Jurkat, Clone E6-1 (cell line): ENCODE measurements at regions not wholly inside any gene's neighbourhood (a gene's known extent, or its start where the extent isn't known, plus 50 kb on each side); places are given as distances from the start of the nearest gene placed in this dataset.

Experiments used
- DNase-seq: peaks from one replicate; pipeline ENCODE4 v3.0.0-alpha.2; 2011; ENCODE audit warnings: low read depth, low spot score
- H3K4me3 ChIP-seq: 2 replicates; pipeline ENCODE4 v1.5.1; 2011; ENCODE audit warnings: mild to moderate bottlenecking, low read length, control low read depth, moderate library complexity

DNA sequence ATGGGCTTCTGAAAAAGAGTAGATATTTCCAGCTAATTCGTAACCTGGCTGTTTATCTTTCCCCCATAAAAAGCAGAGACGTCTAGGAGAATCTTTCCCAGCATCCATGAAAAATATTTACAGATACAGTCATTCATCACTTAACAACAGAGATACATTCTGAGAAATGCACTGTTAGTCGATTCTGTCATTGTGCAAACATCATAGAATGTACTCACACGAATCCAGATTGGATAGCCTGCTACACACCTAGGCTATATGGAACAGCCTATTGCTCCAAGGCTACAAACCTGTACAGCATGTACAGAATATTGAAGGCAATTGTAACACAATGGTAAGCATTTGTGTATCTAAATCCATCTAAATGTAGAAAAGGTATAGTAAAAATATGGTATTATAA is 530.2 kb upstream of the NBEA start:
- no peak for DNase-seq
- no peak overlapping the region for H3K4me3 ChIP-seq

DNA sequence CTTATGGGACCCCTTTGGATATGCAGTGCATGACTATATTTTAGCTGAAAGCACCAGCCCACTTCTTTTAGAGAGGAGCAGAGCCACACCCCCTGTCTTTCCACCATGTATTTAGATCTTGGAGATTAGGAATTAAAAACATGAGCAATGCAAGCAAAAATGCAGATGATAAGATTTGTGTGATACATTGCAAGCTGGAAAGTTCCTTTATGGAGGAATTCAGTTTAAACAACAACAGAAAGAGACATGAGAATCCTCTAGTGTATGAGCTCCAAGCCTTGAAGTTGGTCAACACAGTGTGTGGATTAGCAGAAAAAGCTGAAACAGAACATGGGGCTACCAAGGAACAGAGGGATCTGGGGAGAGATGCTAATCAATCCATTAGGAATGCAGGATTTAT is 529.8 kb upstream of the NBEA start:
- H3K4me3 ChIP-seq: no peak overlapping the region
- DNase-seq: no peak

DNA sequence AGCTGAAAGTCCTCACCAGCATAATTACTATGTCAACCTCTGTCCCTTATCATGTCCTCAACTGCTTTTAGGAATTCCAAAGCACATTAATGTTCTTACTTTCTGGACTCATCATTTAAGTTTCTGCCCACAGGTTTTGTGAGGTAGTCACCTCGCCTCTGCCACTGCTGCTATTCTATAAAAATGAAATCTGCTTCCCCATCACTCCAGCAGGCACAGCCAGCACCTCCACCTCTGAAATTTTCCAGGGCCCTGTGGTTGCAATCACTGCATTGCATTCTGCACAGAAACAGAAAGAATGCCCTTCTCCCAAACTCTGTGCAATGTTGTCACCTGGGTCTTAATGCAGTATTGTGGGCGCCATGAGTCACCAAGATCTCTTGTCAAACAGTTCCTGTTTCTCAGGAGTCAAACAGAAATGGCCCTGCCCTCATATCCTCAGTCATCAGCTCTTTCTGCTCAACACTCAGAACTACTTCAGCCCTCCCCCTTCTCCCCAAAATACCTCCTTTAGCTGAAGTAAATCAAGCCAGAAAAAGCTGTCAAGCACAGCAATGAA is 529.2 kb upstream of the NBEA start:
- no peak overlapping the region for H3K4me3 ChIP-seq
- DNase-seq: no peak

DNA sequence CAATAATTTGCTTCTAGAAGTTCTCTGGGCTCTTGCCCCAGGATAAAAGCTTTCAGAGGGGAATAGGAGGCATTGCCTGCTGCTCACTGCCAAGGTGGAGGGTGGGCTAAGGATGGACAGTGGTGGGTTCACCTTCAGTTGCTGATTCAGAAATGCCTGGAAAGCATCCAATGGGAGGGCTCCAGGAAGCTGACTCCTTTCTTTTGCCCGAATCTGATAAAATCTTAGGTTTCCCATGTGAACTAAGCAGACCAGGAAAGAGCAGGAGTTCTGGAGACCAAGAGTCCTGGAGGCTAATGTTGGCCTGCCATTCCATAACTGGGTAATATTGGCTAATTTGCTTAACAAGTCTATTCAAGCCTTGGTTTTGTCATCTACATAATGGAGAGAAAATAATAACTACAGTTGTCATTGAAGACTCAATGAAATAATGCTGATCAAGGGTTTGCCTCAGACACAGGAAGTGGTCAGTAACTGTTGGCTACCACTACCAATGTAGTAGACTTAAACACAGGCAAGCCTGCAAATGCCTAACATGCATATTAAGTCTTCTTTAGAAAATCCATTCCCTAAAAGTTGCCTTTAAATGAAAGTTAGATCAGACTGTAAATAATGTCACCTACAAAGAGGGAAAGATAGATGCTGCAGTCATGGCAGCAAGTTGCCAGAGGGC is 528.4 kb upstream of the NBEA start:
- no peak overlapping the region for H3K4me3 ChIP-seq
- DNase-seq: no peak

DNA sequence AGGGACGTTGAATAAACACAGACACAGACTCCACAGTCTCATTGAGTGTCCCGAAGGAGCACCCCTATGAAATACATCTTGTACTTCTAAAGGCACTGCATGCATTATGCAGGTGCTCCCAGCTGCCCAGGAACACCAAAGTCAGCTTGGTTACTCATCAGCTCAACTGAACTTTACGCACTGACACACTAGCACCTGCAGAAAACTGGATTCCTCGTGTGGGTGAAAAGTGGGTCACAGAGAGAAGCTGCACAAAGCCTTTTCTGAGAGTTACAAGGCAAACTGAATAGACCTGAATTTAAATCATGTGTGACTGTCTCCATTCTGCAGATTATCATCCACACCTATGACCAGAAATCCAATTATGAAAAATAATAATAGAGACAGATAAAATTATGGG is 527.5 kb upstream of the NBEA start:
- no peak overlapping the region for H3K4me3 ChIP-seq
- no peak for DNase-seq

DNA sequence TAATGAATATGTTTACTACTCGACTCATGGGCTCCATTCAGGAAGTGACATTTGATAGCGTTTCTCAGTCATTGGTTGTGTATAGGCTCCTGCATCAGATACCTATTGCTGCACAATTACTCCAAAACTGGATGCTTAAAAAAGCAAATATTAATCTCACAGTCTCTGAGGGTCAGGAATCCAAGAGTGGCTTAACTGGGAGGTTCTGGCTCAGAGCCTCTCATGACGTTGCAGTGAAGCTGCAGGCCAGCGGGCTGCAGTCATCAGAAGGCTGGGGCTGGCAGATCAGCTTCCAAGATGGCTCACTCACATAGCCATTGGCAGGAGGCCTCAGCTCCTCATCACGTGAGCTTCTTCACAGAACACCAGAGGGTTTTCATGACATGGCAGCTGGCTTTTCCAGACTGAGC is 525.1 kb upstream of the NBEA start:
- H3K4me3 ChIP-seq: no peak overlapping the region
- no peak for DNase-seq

DNA sequence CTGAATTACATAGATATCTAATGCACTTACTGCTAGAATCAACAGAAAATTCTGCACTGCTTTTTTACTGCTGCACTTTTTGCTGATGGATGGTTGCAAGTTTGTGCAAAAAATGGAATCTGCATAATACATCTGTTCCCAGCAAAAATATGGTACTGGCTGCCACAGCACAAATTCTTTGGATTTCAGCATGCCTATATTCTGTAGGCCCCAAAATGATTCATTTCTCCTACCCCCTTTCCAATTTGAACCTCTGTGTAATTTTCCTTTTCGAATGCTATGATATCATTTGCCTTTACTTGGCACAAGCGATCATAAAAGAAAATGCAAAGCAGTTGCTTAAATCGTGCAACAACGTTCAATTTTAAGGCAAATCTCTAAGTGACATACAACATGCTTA is 524.2 kb upstream of the NBEA start:
- no peak for DNase-seq

DNA sequence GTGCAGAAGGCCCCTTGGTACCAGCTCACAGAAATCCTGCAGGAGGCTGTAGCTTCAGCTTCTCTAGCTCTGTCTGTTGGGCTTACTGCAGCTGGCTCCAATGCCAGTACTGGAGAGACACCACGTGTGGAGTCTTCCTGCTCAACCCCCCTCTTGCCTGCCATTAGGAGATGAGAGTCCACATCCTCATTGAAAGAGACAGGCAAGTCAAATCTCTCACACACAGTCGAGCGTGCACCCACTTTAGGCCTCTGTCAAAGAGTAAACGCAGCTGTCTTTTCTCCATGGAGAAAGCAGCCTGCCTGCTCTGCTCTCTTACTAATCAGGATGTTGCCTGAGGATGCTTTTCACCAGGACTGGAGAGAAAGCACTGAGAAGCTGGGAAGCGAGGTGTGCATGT is 523.0 kb upstream of the NBEA start:
- no peak for DNase-seq
- H3K4me3 ChIP-seq: no peak overlapping the region

More for the DNA sequence above, 524.2 kb upstream of the NBEA start:
- no peak overlapping the region for H3K4me3 ChIP-seq

DNA sequence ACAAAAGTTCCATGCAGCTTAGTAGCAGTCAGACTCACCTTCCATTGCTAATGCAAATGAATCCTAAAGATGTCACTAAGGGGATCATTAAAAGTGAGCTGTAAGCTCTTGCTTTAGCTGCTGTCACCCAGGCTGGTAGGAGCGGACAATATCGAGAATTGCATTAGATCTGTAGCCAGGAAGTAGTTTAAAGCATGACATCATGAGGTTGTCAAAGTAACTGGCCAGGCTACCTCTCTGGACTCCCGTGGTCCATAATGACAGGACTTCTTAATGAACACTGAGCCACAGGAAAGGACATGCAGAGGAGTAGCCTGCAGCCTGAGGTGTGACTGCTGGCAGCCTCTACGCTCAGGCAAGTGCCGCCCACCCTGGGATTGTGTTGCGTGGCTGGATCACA is 522.3 kb upstream of the NBEA start:
- no peak for DNase-seq
- no peak overlapping the region for H3K4me3 ChIP-seq

DNA sequence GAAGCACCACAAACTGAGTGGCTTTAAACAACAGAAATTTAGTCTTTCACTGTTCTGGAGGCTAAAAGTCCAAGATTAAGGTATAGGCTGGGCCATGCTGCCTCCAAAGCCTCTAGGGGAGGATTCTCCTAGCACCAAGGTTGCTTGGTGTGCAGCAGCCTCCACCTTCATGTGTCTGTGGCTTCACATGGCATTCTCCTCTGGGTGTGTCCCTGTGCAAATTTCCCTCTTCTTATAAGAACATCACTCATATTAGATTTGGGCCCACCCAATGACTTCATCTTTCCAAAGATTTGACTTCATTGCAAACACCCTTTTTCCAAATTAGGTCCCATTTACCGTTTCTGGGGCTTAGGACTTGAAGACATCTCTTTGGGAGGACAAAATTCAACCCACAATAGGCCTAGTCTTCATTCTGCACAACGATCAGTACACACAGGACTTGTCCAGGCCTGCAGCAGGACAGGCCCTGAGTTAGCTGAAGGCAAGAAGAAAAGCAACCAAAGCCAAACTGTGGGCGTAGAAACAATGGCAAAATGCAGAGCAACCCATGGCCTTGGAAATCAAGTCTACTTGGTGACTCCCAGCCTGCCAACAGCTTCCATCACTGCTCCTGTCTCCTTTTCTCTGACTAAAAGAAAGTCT is 521.2 kb upstream of the NBEA start:
- DNase-seq: no peak
- no peak overlapping the region for H3K4me3 ChIP-seq

DNA sequence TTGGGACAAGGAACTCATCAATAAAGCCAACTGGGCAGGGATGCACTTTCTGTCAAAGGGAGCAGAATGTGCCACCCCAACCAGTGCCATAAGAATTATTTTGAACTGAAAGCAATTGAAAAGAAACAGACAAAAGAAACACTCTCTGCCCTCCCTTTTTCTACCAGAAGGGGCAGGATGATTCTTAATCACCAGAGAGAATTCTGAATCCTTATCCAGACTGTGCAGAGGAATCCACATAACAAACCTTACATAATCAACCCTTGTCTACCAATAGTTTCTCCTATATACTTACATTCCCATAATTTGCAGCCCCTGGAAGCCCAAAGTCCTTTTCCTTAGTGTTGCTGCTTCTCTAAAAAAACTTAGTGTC is 520.7 kb upstream of the NBEA start:
- DNase-seq: no peak
- H3K4me3 ChIP-seq: no peak overlapping the region

DNA sequence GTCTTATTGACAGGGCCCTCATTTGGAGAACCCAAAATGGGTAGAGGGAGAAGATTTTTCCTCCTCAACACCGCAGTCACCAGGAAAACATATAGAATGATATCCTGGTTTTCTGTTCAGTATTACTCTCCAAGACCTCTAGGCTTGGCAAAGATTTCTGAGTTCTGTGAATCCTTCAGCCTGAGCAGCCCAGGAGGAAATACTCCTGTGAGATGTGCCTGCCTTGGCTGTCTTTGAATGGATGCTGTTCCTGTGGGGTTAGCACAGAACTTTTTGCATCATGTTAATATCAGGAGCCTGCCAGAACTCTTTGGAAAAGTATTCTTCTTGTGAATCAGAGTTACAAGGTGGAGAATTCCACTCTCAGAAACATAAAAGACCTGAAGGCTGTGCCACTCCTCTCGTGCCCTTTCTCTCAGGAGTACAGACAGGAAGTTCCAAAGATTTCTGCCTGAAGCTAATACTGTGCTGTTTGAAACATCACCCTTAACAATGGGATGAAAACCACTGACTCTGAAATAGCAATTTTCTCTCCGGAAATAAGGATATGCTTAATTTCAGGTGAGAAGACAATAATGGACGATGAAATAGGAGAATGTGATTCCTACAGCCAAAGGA is 520.1 kb upstream of the NBEA start:
- no peak overlapping the region for H3K4me3 ChIP-seq
- DNase-seq: no peak

DNA sequence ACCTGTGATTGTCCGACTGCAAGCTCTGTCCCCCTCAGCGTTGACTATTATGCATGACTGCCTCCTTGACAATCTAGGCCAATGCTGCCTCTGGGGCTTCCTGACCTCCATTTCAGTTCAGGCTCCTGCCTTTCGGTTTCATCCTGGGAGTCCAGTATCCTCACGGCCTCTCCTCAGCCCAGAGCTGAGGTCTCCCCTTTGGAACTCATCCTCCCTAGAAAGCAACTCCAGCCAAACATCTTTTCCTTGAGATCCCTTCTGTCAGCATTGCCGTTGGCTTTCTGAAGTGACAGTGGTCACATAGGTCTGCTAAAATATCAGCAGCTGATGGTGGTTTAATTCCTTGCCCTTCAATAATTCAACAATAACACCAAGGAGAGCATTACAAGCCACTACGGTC is 519.1 kb upstream of the NBEA start:
- H3K4me3 ChIP-seq: no peak overlapping the region

DNA sequence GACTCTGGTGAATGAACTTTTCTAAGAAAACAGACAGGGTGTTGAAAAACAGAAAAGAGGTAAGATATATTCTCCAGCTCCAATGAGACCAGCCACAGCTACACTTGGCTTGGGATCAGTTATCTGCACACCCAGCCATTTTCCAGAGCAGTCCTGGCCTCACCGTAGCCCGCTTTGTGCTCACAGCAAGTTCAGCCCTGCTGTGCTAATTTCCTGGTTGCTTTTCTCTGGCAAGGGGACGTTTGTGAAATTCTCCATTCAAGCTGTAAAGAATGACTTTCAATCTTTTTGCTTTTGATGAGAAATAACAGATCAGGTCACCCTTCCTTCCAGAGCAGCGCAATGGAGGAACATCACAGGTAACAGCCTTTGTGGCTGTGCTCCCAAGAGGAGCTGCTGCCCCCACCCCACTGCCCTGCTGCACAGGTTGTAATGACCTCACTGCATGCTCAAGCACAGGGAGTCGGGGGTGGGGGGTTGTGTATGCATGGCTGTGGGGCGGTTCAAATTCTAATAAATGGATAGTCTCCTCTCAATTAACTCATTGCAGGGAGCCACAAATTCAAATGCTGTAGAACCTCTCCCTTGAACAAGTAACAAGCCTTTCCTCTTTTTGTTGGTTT is 516.6 kb upstream of the NBEA start:
- no peak for DNase-seq
- no peak overlapping the region for H3K4me3 ChIP-seq

More for the DNA sequence above, 519.1 kb upstream of the NBEA start:
- DNase-seq: no peak

DNA sequence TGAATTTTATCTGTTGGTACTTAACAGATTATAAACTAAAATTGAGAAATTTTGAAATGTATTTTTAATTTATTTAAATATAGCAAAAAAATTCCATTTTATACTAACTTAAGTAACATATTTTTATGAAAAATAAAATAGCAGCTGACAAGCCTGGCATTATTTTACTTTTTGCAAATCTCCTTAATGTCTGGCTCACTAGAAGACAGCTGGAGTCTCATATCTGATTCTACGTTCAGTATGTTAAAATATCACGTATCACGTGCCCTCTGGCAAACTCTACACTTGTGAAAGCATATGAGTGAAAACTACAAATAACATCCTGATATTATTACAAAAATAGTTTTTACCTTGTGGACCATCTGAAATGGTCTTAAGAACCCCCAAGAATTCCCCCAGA is 513.2 kb upstream of the NBEA start:
- DNase-seq: no peak
- H3K4me3 ChIP-seq: no peak overlapping the region

DNA sequence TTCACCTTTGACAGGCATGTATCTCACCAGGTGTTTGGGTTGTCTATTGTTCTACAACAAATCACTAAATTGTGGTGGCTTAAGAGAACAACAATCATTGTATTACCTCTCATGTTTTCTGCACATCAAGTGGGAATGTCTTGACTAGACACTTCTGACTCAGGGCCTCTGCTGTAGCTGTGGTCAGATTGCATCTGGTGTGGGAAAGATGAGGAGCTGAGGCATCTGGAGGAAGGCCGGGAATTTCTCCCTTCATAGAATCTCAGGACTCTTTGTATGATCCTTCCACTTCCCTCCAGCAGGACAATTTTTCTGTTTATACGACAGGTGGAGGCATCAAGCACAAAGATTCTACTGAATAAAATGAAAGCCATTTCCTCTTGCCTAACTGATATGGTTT is 511.8 kb upstream of the NBEA start:
- no peak overlapping the region for H3K4me3 ChIP-seq
- no peak for DNase-seq

DNA sequence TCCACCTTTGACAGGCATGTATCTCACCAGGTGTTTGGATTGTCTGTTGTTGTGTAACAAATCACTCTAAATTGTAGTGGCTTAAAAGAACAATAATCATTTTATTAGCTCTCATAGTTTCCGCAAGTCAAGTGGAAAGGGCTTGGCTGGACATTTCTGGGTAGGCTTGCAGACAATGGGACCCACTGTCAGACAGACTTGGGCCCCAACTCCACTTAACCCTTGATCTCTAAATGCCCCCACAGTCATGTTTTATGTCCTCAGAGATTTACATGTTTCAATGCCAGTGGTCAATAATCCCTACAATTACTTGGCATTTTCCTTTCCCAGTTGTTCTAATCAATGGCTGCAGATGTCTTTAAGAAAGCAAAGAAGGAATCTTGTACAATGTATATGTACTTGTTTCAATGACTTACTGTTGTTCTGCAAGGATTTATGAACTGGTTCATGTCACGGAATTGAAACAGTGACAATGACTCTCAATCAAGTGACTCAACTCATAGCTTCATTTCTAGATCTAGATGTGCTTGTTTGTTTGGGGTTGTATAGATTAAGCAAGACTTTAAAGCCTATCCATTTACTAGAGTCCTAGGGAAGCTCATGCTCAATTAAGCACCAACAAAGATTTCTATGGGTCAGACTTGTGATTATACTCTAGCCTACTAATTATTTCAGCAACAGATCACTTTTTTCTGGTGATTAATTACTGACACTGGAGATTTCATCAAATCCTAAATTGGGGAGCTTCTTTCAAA is 510.1 kb upstream of the NBEA start:
- no peak overlapping the region for H3K4me3 ChIP-seq
- DNase-seq: no peak

DNA sequence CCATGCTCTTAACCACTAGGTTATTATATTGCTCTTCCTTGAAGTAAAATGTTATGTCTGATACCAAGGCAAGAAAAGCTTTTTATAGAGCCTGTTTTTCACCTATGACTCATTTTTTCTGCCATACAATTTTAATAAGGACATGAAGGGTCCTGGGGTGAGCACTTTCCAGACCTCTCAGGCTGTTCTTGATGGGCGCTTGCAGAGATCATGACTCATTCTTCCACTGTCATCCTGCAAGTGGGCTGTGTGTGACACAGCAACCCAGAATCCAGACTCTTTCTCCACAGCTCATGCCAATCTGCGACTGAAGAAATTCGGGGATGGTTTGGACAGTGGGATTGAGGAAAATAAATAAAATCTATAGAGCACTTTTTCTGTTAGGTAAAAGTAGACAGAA is 506.7 kb upstream of the NBEA start:
- DNase-seq: no peak
- no peak overlapping the region for H3K4me3 ChIP-seq

DNA sequence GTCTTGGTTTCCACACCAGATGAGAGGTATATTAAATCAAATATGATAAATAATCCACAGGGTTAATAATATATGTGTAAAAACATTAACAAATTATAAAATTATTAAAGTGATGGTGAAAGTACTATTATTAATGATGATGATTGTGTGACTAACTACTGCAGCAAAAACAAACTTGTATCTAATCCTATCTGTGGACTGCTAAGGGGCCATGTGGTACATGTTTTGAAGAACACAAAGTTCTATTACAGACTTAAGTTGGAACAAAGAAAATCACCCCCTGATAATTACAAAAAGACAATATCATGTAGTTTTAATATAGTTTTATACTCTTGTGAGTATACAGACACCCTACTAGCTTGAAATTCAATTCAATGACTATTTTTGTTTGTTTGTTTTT is 504.2 kb upstream of the NBEA start:
- DNase-seq: no peak
- H3K4me3 ChIP-seq: no peak overlapping the region

DNA sequence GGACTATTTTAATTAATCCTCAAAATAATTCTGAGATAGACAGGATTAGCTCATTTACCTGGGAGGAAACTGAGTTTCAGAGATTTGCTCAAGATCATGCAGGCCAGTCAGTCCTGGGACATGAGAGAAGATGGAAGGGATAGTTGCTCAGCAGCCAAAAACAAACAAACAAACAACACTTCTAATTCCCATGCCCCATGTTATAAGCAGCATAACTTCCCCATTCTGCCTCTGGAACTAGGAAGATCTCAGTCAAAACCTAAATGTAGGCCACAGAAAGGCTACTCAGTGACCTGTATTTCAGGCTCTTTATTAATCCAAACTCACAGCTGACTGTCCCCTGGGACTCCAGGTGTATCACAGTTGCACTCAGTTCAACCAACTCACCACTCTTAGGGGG is 489.2 kb upstream of the NBEA start:
- H3K4me3 ChIP-seq: no peak overlapping the region
- no peak for DNase-seq
